HFFc6 (cell line): ENCODE measurements at regions not wholly inside any gene's neighbourhood (a gene's known extent, or its start where the extent isn't known, plus 50 kb on each side); places are given as distances from the start of the nearest gene placed in this dataset.

Experiments used
- DNase-seq: peaks from one replicate; pipeline ENCODE4 v3.0.0-alpha.2; 2018
- H3K27ac Mint-ChIP-seq: 2 replicates; pipeline ENCODE4 v1.8.0; 2020; ENCODE audit warnings: mild to moderate bottlenecking, mixed read lengths
- H3K27me3 Mint-ChIP-seq: 2 replicates; pipeline ENCODE4 v1.8.0; 2021; ENCODE audit warnings: mild to moderate bottlenecking, moderate library complexity, mixed read lengths; ENCODE audit not compliant: insufficient read depth
- H3K36me3 Mint-ChIP-seq: 2 replicates; pipeline ENCODE4 v1.8.0; 2021; ENCODE audit warnings: low read depth, mixed read lengths
- H3K4me1 Mint-ChIP-seq: 2 replicates; pipeline ENCODE4 v1.8.0; 2020; ENCODE audit warnings: low read depth, mixed read lengths
- H3K4me3 Mint-ChIP-seq: 2 replicates; pipeline ENCODE4 v1.8.0; 2020; ENCODE audit warnings: mild to moderate bottlenecking, moderate library complexity, mixed read lengths
- H3K9me3 Mint-ChIP-seq: 2 replicates; pipeline ENCODE4 v1.8.0; 2020; ENCODE audit warnings: mild to moderate bottlenecking, mixed read lengths
- TF ChIP-seq, protein P1 (sequence below): fragments of 200-600 bp; sonication (generic); IDR thresholded peaks from 2 replicates; pipeline ENCODE4 v1.5.0; 2021; ENCODE audit warnings: antibody characterized with exemption, mild to moderate bottlenecking

GRCh38 chr3:77816366-77816765, 776.5 kb downstream of the ROBO2 start:
- TF ChIP-seq, protein P1, sequence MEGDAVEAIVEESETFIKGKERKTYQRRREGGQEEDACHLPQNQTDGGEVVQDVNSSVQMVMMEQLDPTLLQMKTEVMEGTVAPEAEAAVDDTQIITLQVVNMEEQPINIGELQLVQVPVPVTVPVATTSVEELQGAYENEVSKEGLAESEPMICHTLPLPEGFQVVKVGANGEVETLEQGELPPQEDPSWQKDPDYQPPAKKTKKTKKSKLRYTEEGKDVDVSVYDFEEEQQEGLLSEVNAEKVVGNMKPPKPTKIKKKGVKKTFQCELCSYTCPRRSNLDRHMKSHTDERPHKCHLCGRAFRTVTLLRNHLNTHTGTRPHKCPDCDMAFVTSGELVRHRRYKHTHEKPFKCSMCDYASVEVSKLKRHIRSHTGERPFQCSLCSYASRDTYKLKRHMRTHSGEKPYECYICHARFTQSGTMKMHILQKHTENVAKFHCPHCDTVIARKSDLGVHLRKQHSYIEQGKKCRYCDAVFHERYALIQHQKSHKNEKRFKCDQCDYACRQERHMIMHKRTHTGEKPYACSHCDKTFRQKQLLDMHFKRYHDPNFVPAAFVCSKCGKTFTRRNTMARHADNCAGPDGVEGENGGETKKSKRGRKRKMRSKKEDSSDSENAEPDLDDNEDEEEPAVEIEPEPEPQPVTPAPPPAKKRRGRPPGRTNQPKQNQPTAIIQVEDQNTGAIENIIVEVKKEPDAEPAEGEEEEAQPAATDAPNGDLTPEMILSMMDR = no peak
- peaks cover 6% of the 10 kb centered on the region for H3K9me3 Mint-ChIP-seq
- H3K27me3 Mint-ChIP-seq = no peaks in the 10 kb centered on the region
- no peaks in the 10 kb centered on the region for H3K4me1 Mint-ChIP-seq
- no peak overlapping the region for H3K4me3 Mint-ChIP-seq
- no peak for DNase-seq
- no peak overlapping the region for H3K27ac Mint-ChIP-seq
- H3K36me3 Mint-ChIP-seq = no peaks in the 10 kb centered on the region

GRCh38 chr3:77825001-77825827, 785.3 kb downstream of the ROBO2 start:
- Mint-ChIP-seq H3K27me3 (no peaks in the 10 kb centered on the region), H3K36me3 (no peaks in the 10 kb centered on the region), H3K27ac (no peak overlapping the region), H3K4me1 (no peaks in the 10 kb centered on the region), H3K9me3 (peaks cover 19% of the 10 kb centered on the region), H3K4me3 (no peak overlapping the region)
- TF ChIP-seq, protein P1 = no peak
- DNase-seq = peak; percentile 50

DNA sequence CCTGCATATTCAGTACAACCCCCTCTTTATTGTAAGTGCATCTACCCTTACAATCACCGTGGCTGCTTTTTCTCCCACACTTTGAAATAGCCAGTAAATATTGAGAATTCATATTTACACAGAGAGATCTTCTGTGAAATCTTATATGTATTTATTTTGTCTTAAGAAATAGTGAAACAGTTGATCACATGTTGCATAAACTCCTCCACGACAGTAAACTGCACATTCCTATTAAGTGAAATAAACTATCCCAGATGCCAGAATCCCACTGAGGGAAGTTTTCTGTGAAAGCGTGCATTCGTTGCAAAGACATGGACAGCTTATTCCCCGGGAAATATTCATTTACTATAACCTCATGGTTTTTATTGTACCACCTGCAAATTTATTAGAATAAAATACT, 796.0 kb downstream of the ROBO2 start:
- TF ChIP-seq, protein P1 = no peak
- Mint-ChIP-seq H3K9me3 (peaks cover 8% of the 10 kb centered on the region), H3K4me3 (no peak overlapping the region), H3K27ac (no peak overlapping the region), H3K27me3 (no peaks in the 10 kb centered on the region), H3K36me3 (no peaks in the 10 kb centered on the region; the same call in 1 of the 2 replicates), H3K4me1 (no peaks in the 10 kb centered on the region)
- no peak for DNase-seq

- Mint-ChIP-seq H3K4me1 (no peaks in the 10 kb centered on the region), H3K9me3 (peaks cover 24% of the 10 kb centered on the region), H3K27ac (no peak overlapping the region), H3K36me3 (no peaks in the 10 kb centered on the region; the same call in 1 of the 2 replicates), H3K4me3 (no peak overlapping the region), H3K27me3 (no peaks in the 10 kb centered on the region)
- TF ChIP-seq, protein P1 = no peak
- no peak for DNase-seq
These were observed 797.6 kb downstream of the ROBO2 start for GRCh38 chr3:77837456-77838025.

GRCh38 chr3:77859156-77859555, 819.3 kb downstream of the ROBO2 start:
- TF ChIP-seq, protein P1 = no peak
- DNase-seq = no peak
- peaks cover 13% of the 10 kb centered on the region for H3K9me3 Mint-ChIP-seq
- H3K36me3 Mint-ChIP-seq = no peaks in the 10 kb centered on the region
- H3K27me3 Mint-ChIP-seq = no peaks in the 10 kb centered on the region; the same call in 1 of the 2 replicates
- no peak overlapping the region for H3K4me3 Mint-ChIP-seq
- H3K27ac Mint-ChIP-seq = no peak overlapping the region
- no peaks in the 10 kb centered on the region for H3K4me1 Mint-ChIP-seq
